Activated CD4-positive, alpha-beta T cell treated with anti-CD3 and anti-CD28 coated beads for 24 hours (primary cell): ENCODE measurements at regions not wholly inside any gene's neighbourhood (a gene's known extent, or its start where the extent isn't known, plus 50 kb on each side); places are given as distances from the start of the nearest gene placed in this dataset.

Experiments
- DNase-seq, 2 donors: peaks; one replicate each; pipeline ENCODE4 v3.0.0-alpha.2; 2020; ENCODE audit warnings: low read depth in 2 of 2

DNA sequence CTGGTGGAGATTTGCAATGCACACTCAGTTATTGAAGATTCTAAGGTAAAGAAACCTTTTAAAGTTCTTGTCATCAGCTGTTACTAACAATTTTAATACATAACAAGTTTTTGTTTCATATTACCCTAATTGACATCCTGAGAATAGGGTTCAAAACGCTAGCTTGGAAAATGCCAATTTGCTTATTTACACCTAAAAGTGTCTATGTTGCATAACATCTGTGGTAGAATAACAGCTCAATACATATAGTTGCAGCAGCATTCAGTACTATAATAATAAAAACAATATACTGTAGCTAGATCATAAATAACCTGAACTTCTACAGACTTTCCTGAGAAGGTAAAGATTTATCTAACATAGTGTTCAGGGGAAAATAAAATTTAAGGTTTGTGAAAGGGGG lies 219.0 kb downstream of the OSR1 start:
- DNase-seq = no peak

DNA sequence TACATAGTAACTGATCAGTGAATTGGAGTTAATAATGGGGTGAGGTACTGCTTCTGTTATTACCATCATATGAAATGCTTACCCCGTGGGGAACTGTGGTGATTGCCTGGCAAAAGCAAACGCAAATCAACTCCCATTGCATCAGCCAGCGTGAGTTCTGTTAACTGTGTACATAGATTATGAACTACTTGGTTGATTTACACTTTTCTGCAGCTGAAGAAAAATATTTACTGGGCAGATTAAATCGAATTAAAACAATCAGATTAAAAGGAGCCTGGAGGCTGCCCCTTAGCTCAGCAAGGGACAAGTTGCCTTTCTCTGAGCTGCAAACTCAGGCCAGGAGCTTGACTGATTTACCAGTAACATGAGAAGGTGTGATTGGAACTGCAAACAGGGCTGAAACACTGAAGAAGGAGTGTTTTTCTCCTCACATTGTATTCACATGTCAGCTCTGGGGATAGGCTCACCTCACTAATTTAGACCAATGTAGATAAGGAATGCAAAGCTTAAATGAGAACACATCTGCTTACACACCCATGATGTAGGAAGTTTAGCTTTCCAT lies 220.1 kb downstream of the OSR1 start:
- DNase-seq = no peak

DNA sequence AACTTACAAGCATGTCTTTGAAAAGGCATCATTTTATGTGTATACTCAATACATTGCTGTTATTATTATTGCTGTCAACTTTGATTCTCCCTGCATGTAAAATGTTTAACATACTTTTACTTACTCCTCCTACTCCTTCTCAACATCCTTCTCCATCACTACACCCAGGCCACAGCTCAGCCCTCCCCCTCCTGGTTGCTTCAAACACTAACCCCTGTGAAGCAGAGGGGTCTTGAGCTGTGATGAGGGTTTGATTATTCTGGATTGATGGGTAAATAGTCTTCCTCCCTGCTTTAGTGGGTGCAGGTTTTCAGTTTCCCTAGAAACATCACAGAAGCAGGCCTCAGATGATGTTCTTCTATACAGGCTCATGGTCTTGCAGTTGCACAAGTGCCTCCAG lies 221.0 kb downstream of the OSR1 start:
- no peak for DNase-seq

DNA sequence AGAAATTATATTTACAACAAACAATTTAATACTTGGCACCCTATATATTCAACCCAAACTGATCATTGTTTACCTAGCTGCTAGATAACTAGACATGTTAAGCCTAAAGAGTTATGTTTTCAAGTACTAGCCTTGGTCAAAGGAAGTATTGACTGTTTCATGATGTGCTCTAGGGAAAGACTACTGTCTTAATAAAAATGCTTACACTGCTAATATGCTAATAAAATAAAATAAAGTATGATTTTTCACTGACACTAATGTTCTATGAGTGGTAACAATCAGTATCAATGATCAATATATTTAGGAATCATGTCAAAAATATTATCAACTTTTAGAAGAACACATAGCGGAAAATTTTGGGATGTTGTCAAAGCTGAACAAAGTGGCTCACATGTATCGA lies 225.5 kb downstream of the OSR1 start:
- no peak for DNase-seq

DNA sequence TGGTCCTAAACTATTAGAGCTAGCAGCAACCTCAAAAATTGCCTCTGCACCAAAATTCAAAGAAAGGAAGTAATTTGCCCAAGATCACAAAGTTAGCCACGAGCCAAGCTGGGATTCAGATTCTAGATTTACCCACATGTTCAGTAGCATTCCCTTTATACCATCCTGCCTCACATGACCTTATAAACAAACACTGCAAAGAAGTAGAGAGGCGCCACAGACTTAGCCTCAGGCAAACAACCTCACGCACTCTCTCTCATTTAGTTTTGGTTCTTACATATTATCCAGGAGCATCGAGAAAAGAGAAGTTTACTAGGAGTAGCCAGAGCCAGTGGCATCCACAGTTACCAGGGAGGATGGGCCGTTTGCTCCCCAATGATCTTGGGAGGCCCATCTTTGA lies 226.6 kb downstream of the OSR1 start:
- DNase-seq = no peak

DNA sequence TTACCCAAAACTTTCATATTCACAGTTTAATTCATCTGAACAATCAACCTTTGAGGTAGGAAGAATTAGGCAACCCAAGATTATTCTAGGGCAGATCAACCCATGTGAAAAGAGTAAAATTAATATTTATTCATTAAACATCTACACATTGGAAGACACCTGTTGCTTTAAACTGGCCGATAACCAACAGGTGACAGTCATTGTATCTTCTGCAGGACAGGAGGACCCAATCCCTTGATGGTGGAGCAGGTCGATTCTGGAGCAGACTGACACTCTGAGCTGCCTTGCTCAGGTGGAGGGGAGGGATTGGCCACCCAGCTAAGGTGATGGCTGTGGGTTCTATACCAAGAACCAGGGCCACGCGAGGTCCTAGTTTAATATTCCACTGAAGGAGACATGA lies 230.3 kb downstream of the OSR1 start:
- DNase-seq = no peak

DNA sequence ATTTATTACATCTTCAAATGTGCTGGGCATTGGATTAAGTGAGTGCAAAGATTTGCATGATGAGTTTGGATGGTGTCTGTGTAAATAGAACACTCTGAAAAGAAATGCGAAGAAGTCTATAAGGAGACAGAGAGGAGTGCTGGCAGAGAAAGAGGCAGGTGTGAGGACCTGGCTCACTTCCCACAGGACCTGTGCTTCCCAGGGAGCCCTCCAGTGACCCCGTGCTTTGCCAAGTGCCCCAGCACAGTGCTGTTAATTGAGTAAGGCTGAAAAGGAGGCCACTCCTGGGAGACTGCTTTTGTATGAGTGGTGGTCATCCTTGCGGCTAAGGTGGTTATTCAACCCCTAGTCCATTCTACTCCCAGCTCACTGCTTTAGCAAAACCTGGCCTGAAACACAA lies 230.8 kb downstream of the OSR1 start:
- DNase-seq = no peak

DNA sequence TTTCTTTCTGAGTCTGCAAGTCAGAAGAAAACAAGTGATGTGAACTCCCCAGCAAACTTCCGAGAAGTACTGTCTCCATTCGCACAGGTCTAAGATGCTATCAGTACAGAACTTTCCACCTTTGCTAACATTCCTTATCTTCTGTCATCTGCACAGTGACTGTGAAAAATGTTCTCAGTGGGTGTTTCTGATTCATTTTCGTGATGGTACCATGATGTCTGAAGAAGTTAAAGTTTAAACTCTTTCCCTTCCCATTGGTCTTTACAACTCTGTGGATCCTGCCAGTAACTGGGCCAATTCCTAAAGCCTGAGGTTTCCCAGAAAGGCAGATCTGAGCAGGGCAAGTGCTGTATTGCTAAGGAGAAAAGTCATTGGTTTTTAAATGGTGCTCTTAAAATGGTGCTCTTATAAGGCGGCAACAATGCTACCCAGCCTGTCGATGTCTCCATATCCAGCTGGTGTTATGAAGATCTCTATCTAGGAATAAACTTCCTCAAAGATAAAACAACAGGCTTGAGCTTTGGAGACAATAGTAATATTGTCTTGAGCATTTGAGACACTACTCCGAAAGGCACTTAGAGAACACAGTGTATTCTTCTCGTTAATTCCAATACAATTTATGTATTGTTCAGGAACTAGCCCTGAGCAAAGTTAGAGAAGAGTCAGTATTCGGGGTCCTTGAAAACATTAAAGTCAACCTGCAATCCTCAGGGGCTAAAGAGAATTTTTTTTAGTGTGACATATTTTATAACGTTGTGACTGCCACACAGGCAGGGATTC lies 232.3 kb downstream of the OSR1 start:
- no peak for DNase-seq

DNA sequence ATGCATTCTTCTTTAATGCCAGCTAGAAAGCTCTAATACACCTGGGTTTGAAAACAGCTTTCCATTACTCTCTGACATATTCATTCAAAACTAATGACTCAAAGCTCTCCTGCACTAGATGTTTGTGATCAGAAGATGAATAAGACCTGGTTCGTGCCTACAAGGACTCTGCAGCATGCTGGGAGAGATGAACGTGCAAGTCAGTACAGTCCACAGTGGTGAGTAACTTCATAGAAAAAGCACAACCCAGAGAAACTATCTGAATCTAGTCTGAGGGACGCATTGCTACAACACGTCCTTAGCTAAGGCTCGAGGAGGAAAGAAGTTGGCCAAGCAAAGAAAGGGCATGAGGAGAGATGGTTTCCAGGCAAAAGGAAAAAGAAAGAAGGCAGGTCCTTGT lies 234.3 kb downstream of the OSR1 start:
- no peak for DNase-seq

DNA sequence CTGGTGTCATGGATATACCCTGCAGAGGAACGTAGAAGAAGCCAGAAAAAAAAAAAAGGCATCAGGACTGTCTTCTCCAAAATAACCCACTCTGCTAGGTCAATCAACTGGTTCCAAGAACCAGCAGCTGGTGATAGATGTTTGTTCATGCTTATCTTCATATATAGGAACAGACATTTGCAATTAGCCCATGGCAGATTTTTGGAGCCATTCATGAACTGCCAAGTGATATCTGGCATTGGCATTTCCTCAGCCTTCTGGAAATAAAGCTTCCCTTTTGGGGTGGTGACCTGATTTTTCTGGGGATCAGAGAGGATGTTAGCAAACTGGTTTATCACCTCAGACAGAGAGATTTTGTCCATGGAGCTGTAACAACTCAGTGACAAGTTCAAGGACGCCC lies 234.9 kb downstream of the OSR1 start:
- no peak for DNase-seq

DNA sequence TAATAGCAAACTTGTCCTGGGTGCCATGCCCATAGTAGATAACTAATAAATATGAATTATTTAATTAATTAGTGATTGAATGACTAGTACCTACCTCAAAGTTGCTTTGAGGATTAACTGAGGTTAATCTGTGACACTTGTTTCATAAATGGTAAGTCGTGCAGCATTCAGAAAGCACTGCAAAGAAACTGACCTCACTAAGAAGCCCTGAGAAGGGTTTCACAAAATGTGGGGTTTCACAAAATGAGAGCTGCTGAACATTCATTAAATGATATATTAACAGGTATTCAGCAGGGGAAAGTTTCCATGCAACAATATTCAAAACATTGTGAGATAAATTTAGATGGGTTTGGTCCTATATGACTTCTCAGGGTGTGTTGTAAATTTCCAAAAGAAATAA lies 236.2 kb downstream of the OSR1 start:
- DNase-seq = no peak

DNA sequence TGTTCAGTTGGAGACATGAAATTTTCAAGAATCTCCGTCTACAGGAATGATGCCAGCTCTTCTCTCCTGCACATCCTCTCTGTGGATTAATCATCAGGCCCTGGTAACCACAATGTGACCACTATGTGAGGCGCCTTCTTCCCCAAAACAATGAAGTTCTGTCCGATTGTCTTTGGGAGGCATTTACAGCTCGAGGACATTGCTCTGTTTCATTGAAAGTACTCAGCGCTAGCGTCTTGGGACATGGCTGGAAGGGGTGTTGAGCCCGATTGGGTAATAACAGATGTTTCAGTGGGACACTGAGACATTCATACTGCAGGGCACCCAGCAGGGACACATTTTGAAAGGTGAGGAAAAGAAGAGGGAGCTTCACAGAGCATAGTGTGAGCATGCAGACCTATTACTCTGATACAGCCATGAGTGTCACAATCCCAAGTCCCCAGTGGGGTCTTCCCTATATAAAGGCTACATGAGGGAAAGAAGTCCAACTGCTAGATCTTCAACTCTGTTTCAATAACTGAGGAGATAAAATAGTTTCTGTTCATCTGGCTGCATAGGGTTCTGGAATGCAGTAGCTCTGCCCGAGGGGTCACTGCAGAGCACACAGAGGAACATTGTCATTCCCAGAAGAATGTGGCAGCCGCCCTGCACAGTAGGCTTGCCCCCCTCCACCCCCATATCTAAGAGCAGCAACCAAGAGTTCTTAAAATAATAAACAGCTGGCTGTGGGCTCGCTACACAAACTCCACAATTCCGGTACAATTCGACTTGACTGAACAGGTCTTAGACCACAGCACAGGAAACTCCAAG lies 237.3 kb downstream of the OSR1 start:
- DNase-seq = no peak

DNA sequence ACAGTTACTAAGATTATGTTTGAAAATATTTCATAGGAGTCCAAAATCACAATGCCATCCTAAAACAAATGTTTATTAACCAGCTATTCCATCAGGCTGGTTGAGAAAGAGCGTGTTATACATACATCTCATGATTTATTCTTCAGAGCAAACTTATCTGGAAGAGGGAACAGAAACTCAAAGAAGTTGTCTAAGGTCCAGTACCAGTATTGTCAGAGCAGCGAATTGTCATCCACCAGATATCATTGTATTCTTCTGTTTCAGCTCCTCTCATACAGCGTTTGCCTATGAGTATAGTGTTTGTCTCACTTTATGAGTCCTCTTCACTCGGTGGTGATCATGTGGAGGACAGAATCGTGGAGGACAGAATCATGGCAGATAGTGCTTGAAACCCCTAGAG lies 238.2 kb downstream of the OSR1 start:
- DNase-seq = no peak

DNA sequence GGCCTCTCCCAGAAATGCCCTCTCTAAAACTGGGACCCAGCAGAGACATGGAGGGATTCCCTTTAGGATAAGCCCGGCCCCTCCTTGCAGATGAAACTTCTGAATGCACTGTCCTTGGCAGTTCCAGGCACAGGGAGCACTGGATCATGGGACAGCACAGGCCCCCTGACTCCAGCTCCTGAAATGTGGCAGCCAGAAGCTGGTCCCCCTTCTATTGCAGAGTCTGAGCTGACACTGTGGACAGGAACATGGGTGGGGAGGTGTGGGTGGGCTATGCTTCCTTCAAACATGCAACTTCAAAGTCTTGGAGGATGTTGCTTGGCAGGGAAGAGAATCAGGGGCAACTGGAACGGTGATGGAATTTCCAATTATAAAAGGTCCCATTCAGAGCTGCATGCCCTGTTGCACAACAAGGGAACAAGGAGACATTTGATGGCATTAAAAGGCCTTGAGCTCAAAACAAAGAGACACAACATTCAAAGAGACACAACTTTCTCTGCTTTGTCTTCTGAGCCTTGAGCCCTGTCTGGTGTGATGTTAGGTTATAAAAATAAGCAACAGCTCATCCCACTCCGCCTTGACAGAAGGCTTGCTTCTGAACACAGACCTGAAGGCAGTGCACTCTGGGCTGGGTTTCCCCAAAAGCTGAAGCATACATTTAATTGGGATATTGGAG lies 239.0 kb downstream of the OSR1 start:
- no peak for DNase-seq

DNA sequence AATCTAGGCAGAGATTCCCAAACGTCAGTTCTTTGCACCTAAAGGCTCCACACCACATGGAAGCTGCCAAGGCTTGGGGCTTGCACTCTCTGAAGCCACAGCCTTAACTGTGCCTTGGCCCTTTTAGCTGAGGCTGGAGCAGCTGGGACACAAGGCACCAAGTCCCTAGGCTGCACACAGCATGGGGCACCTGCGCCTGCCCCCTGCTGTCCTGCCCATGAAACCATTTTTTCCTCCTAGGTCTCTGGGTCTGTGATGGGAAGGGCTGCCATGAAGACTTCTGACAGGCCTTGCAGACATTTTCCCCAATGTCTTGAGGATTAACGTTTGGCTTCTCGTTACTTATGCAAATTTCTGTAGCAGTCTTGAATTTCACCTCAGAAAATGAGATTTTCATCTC lies 241.5 kb downstream of the OSR1 start:
- no peak for DNase-seq

DNA sequence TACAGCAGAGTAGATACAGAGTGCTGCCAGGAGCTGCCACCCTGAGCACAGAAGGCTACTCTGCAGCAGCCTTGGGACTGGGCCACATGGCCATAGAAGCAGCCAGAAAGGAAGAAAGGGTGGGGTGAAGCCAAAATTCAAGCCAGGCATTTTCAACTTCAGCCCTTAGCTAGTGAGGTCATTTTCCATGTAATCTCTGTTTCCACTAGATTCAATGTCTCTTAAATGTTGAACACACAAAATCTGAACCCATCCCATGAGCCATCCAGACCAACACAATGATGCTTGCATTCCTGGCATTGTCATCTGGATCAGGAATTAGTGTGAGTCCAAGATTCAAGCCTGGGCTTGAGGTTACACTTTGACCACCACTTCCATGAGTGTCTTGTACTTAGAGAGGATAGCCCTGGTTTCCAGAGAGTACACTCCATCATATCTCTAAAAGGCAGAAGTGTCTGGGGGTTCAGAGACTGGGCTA lies 243.6 kb downstream of the OSR1 start:
- no peak for DNase-seq

DNA sequence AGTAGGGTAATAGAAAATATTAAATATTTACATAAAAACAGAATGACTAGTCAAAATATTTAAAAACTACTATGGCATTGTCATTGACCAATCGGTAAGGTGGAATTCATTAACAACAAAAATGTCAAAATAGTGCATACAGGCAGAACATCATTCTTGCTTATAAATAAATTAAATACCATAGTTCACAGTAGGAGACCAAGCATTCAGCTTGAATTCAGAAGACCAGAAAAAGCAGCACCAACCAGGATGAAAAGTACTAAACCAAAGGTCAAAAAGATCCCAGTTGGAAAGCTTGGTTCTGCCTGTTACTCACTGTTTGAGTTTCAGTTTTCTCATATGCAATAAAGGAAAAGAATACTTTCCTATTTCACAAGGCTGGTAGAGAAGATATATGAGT lies 244.3 kb downstream of the OSR1 start:
- no peak for DNase-seq

DNA sequence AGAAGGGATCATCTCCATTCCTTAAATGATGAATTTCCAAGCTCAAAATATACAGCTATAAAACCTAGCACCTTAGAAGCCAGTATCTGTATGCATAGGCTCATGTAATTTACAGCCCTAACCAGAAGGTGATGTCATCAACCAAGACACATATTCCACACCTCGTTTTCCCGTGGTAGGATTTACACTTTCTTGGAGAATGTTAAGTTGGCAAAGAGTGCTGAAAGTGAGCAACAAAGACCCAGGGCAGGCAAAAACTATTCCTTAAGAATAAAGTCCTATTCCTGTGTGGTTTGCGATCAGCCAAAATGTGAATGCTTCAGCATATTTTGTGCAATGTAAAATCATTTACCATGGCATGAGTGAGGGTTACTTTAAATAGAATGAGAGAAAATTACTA lies 247.1 kb downstream of the OSR1 start:
- no peak for DNase-seq

DNA sequence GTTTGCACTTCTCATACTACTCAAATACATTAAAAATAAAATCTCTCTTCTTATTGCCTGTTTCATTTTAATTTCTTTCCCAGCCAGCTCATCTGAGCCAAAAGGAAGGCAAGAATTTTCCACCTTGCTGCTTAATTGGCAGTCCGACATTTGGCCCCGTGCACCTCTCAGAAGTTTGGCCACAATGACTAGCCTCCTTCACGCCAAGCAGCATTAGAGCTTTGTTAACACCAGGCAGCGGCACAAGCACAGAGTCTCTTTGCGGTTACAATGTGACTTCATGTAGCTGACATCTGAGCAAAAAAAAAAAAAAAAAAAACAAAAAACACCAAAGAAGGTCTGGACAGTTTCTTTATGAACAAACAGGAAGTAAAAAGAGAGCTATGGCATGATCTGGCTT lies 248.9 kb downstream of the OSR1 start:
- no peak for DNase-seq

DNA sequence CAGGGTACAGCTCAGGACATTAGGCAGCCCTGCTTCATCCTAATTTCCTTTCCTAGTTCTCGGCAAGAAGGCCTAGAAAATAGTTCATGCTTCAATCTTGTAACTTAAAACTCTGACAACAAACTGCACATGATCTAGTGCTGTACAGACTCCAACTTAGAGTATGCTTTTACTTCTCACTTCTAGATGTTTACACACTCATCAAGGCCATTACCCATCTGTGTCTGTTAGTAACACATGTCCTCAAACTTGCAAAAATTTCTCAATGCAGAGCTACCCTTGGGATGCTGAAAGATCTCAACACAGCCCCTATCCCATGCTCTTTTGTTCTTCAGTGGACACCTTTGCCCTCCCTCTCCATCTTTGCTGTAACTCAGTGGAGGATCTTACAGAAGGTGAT lies 252.0 kb downstream of the OSR1 start:
- DNase-seq = no peak

DNA sequence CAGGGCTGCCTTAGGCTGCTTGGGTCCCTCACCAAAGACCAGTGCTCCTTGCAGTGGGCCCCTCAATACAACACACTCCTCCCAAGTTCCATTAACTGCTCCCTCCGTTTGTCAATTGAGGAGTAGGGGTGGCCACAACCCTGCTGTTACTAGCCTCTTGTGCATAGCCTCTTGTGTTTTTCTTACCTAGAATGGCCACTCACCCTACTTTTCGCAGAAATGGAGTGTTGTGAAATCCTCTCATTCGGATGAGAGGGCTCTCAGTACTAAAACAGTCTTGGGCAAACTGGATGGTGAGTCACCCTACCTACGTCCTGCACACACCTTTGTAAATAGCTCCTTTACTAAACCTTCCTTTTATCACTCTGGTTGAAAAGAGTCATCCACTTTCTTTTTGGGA lies 253.9 kb downstream of the OSR1 start:
- no peak for DNase-seq

DNA sequence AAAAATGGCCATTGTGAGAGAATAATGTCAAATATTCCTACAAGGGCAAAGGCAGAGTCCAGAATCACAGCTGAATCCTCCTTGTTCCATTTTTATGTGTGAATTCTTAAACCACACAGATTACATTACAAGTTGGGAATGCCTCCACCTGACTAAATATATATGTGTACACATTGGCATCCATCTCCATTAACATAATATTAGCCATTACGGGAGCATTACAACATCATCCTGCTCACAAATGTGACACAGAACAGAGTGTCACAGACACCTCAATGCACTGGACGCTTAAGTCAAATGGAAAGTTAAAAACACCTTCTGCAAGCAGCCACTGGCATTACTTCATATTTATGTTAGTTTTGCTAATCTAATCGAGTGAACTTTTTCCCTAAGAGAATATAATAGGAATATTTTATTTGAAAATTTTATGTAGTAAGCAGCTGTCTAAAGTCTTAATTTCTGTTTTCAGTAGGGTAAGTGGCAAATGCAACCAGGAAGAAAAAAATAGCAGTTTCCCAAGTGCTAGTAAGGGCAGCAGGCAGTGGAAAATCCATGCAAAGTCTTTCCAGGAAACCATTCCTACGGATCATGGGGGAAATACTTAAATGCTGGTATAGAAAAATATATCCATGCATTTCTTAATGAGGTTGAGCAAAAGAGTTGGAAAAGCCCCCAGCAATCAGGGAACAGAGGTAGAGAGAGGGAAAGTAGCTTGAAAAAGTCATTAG lies 255.6 kb downstream of the OSR1 start:
- no peak for DNase-seq
